Activated B cell treated with CpG ODN at 0.5 μM for 24 hours (primary cell): ENCODE measurements at regions not wholly inside any gene's neighbourhood (a gene's known extent, or its start where the extent isn't known, plus 50 kb on each side); places are given as distances from the start of the nearest gene placed in this dataset.

Source experiments
- ATAC-seq: fragments of 200-7000 bp; cut with Tn5 transposase; one replicate; pipeline ENCODE4 v1.10.0; 2021; ENCODE audit warnings: low read depth, mild to moderate bottlenecking, moderate library complexity
- CTCF ChIA-PET: fragments of 350-600 bp; sonication (Branson Sonifier 250); formaldehyde crosslinking; loops from one replicate; lab custom pipeline; 2021; ENCODE audit warnings: antibody characterized with exemption; lab: Charles Lee
- POLR2A ChIA-PET: fragments of 350-600 bp; sonication (Branson Sonifier 250); formaldehyde crosslinking; loops from one replicate; lab custom pipeline; 2021; ENCODE audit warnings: antibody characterized with exemption; lab: Charles Lee
- DNase-seq: peaks from one replicate; pipeline ENCODE4 v3.0.0; 2022
- H3K27ac Mint-ChIP-seq: one replicate; pipeline ENCODE4 v1.8.0; 2020; ENCODE audit warnings: mixed read lengths
- H3K27me3 Mint-ChIP-seq: one replicate; pipeline ENCODE4 v1.8.0; 2021; ENCODE audit warnings: mixed read lengths
- H3K36me3 Mint-ChIP-seq: one replicate; pipeline ENCODE4 v1.8.0; 2021; ENCODE audit warnings: low read depth, mixed read lengths
- H3K4me1 Mint-ChIP-seq: one replicate; pipeline ENCODE4 v1.8.0; 2021; ENCODE audit warnings: mixed read lengths
- H3K4me3 Mint-ChIP-seq: one replicate; pipeline ENCODE4 v1.8.0; 2020; ENCODE audit warnings: mild to moderate bottlenecking, mixed read lengths
- H3K9me3 Mint-ChIP-seq: one replicate; pipeline ENCODE4 v1.8.0; 2020; ENCODE audit warnings: mixed read lengths
- CTCF ChIP-seq: fragments of 200-600 bp; IDR thresholded peaks from one replicate; pipeline ENCODE4 v1.8.0; 2022; ENCODE audit warnings: antibody characterized with exemption, mild to moderate bottlenecking
- intact Hi-C: fragments of 100-400 bp; cut with micrococcal nuclease; formaldehyde crosslinking; loops from one replicate; pipeline ENCODE4 v1.15.1; 2024

GRCh38 chr3:182116386-182116785, 404.7 kb downstream of the SOX2 start:
- Mint-ChIP-seq H3K27me3 (no peaks in the 10 kb centered on the region), H3K36me3 (no peaks in the 10 kb centered on the region), H3K4me3 (no peak overlapping the region), H3K4me1 (no peaks in the 10 kb centered on the region), H3K9me3 (no peaks in the 10 kb centered on the region), H3K27ac (no peak overlapping the region)
- no peak for TF ChIP-seq CTCF
- ATAC-seq (no peak), DNase-seq (no peak)
- intact Hi-C loops, result no loop called here
- CTCF ChIA-PET, result no interaction called here
- POLR2A ChIA-PET, result no interaction called here

GRCh38 chr3:182117131-182117530, 405.4 kb downstream of the SOX2 start:
- Mint-ChIP-seq H3K4me1 (no peaks in the 10 kb centered on the region), H3K27me3 (no peaks in the 10 kb centered on the region), H3K4me3 (no peak overlapping the region), H3K27ac (no peak overlapping the region), H3K9me3 (no peaks in the 10 kb centered on the region), H3K36me3 (no peaks in the 10 kb centered on the region)
- intact Hi-C loops, result no loop called here
- ChIA-PET POLR2A (no interaction called here), CTCF (no interaction called here)
- TF ChIP-seq CTCF, result no peak
- ATAC-seq (no peak), DNase-seq (no peak)

GRCh38 chr3:182117583-182117982, 405.9 kb downstream of the SOX2 start:
- no peaks in the 10 kb centered on the region for H3K9me3 Mint-ChIP-seq
- H3K27me3 Mint-ChIP-seq, result no peaks in the 10 kb centered on the region
- CTCF ChIA-PET, result no interaction called here
- H3K36me3 Mint-ChIP-seq, result no peaks in the 10 kb centered on the region
- no peak overlapping the region for H3K4me3 Mint-ChIP-seq
- no peak for ATAC-seq
- H3K4me1 Mint-ChIP-seq, result no peaks in the 10 kb centered on the region
- DNase-seq, result no peak
- H3K27ac Mint-ChIP-seq, result no peak overlapping the region
- TF ChIP-seq CTCF, result no peak
- intact Hi-C loops, result no loop called here
- POLR2A ChIA-PET, result no interaction called here

GRCh38 chr3:182118066-182118465, 406.3 kb downstream of the SOX2 start:
- POLR2A ChIA-PET, result no interaction called here
- H3K4me1 Mint-ChIP-seq, result no peaks in the 10 kb centered on the region
- DNase-seq, result no peak
- no peaks in the 10 kb centered on the region for H3K9me3 Mint-ChIP-seq
- no peaks in the 10 kb centered on the region for H3K36me3 Mint-ChIP-seq
- no peak overlapping the region for H3K4me3 Mint-ChIP-seq
- CTCF ChIA-PET, result no interaction called here
- H3K27ac Mint-ChIP-seq, result no peak overlapping the region
- H3K27me3 Mint-ChIP-seq, result no peaks in the 10 kb centered on the region
- TF ChIP-seq CTCF, result no peak
- no peak for ATAC-seq
- intact Hi-C loops, result no loop called here

- no peaks in the 10 kb centered on the region for H3K36me3 Mint-ChIP-seq
- POLR2A ChIA-PET, result no interaction called here
Observed at GRCh38 chr3:182121401-182121800, 409.7 kb downstream of the SOX2 start.

More at GRCh38 chr3:182121401-182121800, 409.7 kb downstream of the SOX2 start:
- intact Hi-C loops, result no loop called here
- Mint-ChIP-seq H3K27ac (no peak overlapping the region), H3K4me3 (no peak overlapping the region), H3K9me3 (no peaks in the 10 kb centered on the region), H3K4me1 (no peaks in the 10 kb centered on the region), H3K27me3 (no peaks in the 10 kb centered on the region)
- DNase-seq (no peak), ATAC-seq (no peak)
- CTCF ChIA-PET, result no interaction called here
- no peak for TF ChIP-seq CTCF
